HG02571 (cell line): ENCODE measurements at regions not wholly inside any gene's neighbourhood (a gene's known extent, or its start where the extent isn't known, plus 50 kb on each side); places are given as distances from the start of the nearest gene placed in this dataset.

Experiments
- ATAC-seq: cut with Tn5 transposase; IDR thresholded peaks from one replicate; pipeline ENCODE4 v1.9.1; 2021; ENCODE audit warnings: mild to moderate bottlenecking, moderate library complexity; ENCODE audit not compliant: unreplicated experiment

DNA sequence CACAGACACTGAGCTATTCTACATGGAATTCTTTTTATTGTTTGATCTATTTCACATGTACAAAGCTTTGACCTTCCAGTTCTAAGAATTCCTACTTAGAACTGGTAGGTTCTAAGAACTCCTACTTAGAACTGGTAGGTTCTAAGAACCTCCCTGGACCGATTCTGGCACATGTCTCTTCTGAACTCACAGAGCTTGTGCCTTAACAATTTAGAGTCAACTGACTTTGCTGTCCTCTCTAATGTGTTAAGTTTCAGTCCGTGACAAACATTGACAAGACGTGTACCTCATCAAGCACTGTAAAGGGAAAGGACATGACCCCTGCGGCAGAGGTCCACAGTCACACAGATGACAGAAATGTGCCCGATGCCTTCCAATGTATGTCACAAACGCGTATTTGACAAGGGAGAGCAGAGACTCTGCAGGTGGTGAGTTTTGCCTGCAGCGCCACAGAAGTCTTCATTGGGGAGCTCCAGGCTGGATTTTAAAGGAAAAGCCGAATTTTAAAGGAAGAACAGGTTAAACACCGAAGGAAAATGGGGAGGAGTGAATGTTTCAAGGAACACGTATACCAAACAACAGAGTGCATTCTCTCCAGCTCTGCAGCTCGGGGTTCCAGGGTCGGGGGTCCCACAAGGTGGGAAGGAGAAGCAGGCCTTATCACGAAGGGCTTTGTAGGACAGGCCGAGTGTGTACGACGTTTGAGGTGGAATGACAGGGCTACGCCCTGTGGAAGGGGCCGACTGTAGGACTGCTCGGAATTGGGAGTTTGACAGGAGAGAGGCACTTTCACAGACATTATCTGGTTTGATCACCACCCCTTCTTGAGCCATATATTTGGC, 161.1 kb upstream of the KLF14 start:
- no peak for ATAC-seq

DNA sequence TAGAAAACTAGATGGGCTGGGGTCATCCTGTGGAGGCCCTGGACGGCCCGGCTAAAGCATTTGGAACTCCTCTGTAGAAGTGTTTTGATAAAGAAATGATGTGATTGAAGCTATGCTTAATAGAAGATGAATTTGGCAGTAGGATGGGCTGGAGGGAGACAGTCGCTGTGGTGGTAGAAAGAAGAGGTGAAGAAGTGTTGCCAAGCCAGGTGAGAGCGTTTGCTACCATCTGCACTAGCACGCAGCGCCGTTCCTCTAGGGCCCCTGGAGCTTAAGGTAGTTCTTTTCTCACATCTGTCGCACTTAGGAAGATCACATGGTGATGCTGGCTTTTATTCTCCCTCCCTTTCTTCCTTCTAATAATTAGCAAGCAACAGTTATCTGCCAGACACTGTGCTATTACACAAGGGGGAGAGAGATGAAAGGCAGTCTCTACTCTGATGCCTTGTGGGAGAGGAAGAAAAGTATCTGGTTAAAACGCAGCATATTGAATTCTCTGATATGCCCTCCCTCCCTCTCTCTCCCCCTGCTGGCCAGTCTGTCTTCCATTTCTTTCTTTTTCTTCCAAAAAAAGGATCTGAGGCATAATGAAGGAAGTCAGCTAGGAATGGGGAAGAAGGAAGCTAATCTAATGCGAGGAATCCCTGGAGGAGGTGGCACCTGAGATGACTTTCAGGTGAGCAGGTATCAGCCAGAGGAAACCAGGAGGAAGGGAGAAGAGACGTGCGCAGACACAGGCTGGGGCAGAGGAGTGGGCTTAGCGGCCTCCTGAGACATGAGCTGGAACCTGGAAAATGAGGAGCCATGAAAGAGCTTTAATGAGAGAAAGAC, 162.3 kb upstream of the KLF14 start:
- no peak for ATAC-seq

DNA sequence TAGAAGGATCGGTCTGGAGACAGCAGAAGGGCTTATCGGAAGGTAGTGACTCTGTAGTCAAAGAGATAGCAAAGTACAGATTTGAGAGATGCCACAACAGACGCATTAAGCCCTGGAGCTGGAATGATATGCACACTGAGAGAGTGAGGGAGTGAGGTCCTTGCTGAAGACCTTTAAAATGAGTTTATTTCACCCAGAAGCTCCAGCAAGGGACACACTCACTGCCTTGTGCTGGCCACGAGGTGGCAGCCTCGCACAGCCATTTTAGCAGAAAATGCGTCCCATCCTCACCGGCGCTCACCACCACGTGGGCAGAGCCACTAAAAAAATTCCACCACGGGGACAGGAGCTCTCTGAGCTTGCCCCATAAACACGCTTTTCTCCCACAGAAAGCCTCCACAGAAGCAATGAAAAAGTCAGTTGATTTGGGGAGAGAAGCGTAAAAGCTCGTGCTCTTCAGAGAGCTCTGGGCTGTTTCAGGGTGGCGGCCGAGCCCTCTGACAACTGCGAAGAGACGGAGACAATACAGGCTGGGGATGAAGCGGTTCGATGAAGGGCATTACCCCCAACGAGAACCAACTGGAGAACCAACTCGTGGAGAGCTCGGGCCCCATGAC, 163.0 kb upstream of the KLF14 start:
- no peak for ATAC-seq

DNA sequence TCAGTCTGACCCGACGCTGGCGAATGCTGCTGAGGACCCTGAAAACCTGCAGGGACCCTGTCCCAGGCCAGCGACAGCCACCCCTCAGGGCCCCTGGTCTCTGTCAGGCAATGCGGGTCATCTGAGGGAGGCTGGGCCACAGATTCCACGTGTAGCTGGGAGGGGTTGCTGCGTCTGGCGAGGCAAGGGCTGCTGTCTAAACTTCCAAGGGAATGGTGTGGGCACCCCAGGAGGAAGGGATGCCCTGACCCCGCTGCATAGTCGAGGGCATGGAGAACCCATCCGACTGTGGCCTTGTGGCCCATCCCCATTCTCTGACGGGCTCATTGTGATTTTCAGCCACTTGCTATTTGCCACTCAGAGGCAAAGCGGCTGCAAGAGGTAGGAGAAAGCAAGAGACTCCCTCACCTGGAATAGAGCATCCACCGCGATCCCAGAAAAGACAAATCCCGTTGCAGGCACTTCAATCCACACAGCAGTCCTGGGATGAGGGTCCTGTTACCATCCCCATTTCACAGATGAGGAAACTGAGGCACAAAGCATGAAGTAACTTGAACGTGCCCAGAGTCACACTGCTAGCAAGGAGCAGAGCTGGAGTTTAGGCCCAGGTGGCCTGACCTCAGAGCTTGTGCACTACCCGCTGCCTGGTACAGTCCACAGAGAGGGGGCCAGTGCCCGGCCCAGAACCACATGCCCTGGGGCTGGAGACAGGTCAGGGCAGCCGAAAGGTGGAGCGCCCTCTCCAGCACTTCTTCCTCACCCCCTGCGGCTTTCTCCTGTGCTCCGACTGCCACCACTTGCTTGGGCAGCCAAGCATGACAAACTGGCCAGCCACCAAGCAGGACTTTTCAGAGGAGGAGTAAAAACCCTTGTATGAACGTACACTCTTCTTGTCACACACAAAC, 163.8 kb upstream of the KLF14 start:
- no peak for ATAC-seq

DNA sequence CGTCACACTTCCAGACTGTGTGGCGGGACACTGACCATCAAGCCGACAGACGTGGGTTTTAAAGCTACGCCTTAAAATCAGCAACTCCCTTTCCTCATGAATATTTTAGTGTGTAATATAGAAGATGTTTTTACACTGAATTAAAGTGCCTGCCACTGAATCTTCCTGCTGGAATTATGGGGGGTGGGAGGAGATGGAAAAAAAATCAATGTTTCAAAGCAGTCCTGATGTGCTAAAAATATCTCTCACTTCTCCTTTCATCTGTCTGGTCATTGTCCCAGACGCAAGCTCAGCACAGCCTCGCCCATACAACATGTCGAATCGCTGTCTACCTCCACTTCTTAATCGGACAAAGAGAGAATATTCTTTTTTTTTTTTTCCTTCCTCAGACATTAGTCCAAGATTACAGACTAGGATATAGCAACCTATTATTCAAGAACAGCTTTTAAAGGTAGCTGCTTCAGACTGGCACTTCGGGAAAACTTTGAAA, 165.1 kb upstream of the KLF14 start:
- no peak for ATAC-seq

DNA sequence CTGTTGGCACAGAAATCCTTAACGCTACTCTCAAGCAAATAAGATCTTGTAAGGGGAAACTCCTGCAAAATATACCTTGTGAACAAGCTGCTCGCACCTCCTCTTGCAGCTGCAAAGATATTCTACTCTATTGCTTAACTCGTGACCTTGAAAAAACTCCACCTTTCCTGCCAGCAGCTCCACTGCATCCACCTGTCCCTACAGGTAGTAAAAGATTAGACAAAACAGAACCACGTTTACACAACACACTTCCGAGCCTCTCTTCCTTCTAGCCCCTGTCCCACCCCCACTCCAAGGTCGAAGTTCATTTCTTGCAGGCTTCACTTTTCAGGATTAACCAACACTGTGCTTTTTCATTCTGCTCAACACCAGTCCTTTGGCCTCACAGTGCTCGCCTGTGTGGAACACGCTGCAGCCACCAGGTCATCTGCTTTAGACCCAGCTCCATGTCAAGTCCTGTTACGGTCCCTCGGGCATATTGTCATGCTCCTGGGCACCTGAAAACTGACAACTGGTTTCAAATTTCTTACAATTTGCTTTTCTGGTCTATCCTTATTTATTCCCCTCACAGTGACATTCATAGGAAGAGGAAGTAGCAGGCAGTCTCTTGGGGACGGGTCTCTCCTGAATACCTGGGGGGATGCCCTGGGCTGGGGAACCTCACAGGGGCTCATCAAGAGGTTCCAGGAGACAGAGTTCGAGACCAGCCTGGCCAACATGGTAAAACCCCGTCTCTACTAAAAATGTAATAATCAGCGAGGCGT, 165.8 kb upstream of the KLF14 start:
- ATAC-seq, result no peak

DNA sequence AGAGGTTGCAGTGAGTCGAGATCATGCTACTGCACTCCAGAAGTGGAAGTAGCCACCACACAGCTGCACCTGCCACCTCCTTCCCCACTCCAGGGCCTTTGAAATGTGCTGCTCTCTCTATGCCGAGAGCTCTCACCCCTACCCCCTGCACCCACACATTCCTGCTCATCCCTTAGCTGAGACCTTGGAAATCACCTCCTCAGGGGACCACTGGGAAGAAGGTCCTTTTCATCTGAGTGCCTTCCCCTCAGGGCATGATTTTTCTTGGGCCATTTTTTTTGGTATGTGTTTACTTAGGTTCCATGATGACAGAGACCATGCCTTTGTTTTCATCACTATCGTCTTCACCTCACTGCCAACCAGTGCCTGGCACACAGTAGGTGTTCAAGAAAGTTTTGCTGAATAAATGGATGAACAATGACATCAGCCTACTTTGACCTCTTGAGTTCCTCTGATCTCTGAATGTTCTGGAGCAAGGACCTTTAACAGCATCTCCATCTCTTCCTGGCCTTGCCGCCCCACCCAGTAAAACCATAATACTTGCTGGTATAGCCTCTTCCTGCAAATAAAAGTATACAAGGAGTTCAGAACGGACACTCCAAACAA, 166.6 kb upstream of the KLF14 start:
- no peak for ATAC-seq

DNA sequence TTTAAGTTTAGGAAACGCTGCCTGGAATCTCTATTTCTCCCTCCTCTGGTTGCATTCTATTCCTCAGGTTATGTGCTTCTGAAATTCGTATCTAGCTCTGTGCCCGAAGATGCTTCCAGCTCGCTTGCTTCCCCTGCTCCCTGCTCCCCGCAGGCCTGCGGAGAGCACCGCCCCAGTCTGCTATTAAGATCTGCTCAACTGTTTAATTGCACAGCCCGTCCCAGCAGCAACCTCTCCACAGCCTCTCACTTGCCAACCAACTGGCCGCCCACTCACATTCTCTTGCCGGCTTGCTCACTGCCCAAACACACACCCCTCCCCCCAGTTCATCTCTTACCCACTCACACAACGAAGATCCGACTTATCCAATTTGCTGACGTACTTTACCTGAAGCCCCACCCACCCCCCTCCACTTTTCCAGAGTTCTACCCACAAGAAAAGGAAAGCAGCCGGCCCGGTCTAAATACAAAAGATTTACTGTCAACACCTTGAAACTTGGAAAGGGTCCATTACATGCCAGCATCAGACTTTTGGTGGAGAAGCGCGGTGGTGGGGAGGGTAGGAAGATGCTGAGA, 167.3 kb upstream of the KLF14 start:
- ATAC-seq, result no peak

DNA sequence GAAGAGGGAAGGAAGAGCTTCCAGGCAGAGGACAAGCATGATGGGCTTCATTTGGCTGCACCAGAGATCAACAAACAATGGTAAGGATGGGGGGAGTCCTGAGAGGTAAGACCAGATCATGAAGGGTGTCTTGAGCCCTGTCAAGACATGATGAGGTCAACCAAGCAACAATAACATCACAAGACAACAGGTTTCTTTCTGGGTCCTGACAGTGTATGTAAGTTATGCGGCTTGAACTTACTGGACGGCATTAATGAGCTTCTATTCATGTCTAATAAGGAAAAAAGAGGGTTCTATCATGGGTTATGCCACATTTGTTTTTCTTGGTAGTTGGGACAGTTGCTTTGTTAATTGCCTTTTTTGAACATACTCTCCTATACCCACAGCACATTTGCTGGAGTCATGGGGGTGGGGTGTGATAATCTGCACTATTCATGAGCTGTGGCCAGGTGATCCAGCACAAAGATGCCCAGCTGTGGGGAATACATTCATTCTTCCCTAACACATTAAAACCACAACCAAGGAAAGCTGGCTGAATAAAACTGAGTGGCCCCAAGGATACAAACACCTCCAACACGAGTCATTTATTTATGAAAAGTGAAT, 168.8 kb upstream of the KLF14 start:
- ATAC-seq, result no peak

DNA sequence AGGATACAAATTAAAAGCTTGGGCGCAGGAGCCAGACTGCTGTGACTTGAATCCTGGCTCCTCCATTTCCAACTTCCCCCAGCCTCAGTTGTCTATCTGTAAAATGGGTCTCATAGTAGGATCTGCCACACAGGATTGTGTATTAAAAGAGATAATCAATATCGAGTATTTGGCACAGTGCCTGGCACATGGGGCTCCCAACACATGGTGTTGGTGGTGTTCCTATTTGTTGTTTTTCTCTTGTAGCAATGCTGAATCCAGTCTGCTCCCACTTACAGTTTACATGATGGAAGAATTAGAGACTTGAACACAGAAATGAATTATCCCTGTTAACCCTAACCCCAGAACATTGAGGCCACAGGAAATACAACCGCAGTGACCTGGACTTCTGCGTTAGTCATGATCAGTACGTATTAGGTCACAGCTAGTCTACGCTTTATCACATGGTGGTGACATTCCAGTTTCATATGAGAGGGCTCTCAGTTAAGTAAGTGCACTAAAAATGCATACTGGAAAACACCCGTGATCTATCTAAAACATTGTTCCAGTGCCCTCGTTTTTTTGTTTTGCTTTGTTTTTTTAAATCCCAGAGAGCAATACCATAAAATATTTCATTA, 169.5 kb upstream of the KLF14 start:
- no peak for ATAC-seq

DNA sequence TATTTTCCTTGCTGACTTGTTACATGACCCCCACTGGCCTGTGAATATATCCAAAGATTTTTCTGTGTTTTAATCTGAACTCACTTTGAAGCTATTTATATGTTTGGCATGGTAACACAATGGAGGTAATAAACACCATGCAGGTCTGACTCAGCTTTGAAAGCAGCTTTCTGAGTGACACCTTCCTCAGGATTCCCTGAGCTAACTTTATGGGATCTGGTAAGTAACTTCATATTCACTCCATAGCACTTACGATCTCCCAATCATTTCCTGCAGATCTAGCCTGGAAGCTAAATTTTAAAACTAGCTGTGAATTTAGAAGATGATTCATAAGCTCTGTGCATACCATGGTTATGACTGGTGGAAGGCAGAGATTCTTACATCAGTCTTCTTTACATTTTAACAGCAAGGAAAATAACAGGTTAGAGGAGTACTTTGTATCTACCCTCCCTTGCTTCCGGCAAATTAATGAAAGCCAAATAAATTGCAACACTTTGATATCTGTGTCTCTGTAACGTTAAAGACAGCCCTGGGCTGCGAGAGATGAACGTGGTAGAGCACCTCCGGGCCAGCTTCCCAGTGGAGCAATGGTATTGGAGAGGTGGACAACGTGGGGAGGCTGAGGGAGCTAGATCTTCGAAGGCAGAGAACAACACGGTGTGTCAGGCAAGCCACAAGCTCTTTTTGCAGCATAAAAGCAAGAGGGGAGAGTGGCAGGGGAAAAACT, 170.2 kb upstream of the KLF14 start:
- ATAC-seq, result no peak

DNA sequence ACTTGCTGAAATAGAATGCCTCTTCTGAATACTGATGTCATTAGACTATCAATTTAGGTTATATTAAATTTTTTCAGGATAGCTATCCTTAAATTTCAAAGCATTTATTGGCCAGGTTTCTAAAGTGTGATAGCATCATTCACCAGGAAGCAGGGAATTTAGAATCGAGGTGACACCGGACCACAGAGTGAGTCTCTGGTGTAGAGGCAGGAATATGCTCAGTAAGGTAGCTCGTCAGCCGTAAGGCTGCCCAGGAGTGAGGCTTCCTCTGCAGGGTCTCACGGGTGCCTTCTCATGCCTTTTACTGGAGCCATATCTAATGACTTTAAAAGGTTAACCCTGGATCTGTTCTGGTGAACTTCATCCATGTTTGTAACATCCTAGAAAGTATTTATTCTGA, 170.8 kb upstream of the KLF14 start:
- ATAC-seq, result no peak

DNA sequence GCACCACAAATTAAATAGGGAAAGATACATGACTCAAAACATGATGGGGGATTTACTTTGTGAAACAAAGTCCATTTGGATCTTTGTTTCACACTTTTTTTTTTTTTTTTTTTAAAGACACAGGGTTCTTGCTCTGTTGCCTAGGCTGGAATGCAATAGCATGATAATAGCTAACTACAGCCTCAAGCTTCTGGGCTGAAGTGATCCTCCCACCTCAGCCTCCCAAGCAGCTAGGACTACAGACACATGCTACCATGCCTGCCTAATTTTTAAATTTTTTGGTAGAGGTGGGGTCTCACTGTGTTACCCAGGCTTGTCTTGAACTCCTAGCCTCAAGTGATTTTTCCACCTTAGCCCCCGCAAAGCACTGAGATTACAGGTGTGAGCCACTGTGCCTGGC, 172.6 kb upstream of the KLF14 start:
- no peak for ATAC-seq

DNA sequence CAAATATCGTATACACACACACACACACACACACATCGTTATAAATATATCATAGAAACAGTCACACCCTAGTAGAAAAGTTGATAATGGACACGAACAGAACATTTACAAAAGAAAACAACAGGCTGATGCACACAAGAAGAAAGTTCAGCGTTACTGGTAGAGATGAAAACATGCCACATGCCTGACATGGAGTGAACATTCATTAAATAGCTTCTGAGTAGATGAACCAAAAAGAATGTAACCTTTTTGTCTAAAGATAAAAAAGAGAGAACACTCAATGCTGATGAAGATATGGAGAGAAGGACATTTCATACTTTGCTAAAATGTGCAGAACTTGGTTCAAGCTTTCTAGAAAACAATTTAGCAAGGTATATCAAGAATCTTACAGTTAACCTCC, 173.4 kb upstream of the KLF14 start:
- ATAC-seq, result no peak

DNA sequence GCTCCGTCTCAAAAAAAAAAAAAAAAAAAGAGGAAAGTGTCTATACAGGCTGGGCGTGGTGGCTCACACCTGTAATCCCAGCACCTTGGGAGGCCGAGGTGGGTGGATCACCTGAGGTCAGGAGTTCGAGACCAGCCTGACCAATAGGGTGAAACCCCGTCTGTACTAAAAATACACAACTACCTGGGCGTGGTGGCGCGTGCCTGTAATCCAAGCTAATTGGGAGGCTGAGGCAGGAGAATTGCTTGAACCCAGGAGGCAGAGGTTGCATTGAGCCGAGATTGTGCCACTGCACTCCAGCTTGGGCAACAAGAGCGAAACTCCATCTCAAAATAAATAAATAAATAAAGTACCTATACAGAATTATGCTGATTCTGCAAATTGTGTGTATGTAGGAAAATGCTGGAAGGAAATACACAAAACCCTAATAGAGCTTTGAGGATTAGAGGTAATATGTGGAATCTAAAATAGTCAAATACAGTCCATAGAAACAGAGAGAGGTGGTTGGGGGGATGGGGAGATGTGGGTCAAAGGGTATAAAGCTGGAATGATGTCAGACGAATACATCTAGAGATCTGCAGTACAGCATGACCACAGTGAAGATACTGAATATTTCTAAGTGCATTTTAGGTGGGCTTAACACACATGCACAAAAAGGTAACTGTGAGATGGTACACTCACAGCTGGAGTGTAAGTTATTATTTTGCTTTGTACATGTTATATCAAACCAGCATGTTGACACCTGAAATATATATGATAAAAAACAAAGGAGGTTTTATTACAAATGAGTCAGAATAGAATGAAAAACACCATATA, 174.5 kb upstream of the KLF14 start:
- ATAC-seq, result no peak

DNA sequence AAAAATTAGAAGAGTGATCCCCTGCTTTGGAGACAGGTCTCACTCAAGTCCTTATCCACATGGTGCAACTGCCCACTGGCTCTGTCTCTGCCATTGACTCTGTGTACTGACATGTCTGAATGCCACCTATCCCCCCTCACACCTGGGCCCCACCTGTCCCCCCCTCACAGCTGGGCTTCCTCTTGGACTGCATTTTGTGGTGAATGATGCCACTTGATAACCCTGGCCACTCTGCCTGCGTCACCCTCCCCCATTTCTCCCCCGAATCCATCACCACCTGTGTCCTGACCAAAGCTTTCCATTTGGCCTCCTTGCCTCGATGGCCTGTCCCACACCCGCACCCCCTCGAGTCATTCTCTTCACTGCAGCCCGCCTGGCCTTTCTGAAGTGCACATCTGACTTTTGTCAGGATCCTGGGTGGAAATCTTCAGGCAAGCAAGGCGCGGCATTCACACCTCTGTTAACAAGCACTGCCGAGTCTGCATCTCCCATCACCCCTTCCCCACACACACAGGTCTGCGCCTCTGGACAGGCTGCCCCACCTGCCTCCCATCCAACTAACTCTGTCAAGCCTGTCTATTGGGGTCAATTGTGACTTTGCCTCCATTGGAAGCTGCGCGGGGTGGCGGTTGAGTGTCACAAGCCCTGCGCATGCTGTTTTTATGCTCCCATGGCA, 175.3 kb upstream of the KLF14 start:
- ATAC-seq, result no peak
